NCI-H510A treated with DMSO at 0.1 percent for 48 hours (cell line): ENCODE measurements at regions not wholly inside any gene's neighbourhood (a gene's known extent, or its start where the extent isn't known, plus 50 kb on each side); places are given as distances from the start of the nearest gene placed in this dataset.
A peak's percentile ranks its signal among the peaks of the same experiment; 100 is the strongest.

Experiments
- DNase-seq: peaks from one replicate; lab custom pipeline; 2025; lab: John Stamatoyannopoulos, UW

- peak; percentile 42 for DNase-seq
Measured at GRCh38 chr5:125006011-125006685, 259.7 kb upstream of the ZNF608 start.

DNA sequence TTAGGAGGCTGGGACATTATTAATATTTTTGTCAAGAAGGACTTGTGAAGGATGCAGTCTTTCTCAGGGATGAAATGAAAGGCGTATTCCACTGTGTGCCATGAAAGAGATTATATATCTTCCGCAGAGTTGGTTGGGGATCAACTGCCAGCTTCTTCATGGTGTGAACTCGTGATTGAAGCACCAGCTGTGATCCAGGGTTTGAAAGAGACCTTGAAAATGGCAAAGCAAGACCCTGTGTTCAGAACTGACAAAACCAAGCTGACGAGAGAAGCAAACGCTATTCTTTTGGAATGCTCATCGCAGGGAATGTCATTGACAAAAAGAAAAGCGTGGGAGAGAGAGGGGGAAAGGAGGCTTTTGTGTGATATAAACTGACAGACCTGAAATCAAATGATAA is 263.9 kb upstream of the ZNF608 start:
- no peak for DNase-seq

DNA sequence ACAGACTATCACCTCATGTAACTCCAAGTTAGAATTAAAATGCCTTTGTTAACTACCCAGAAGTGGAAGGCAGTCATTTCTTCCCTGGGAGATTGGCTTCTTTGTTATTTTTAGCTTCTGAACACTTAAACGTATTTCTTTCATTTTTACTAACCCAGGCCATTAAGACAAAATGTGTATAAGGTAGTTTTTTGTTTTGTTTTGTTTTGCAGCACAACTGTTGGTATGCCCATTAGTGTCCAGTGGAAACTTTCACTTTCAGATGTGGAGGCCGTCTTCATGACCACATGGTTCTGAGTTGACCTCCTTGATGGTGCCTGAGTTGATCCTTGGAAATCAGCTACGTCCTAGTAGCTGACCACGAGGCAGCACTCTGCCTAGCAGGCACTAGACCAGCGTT is 264.6 kb upstream of the ZNF608 start:
- DNase-seq: no peak

GRCh38 chr5:125011419-125011818 is 265.0 kb upstream of the ZNF608 start:
- no peak for DNase-seq

GRCh38 chr5:125011947-125012346 is 265.5 kb upstream of the ZNF608 start:
- DNase-seq: no peak

DNA sequence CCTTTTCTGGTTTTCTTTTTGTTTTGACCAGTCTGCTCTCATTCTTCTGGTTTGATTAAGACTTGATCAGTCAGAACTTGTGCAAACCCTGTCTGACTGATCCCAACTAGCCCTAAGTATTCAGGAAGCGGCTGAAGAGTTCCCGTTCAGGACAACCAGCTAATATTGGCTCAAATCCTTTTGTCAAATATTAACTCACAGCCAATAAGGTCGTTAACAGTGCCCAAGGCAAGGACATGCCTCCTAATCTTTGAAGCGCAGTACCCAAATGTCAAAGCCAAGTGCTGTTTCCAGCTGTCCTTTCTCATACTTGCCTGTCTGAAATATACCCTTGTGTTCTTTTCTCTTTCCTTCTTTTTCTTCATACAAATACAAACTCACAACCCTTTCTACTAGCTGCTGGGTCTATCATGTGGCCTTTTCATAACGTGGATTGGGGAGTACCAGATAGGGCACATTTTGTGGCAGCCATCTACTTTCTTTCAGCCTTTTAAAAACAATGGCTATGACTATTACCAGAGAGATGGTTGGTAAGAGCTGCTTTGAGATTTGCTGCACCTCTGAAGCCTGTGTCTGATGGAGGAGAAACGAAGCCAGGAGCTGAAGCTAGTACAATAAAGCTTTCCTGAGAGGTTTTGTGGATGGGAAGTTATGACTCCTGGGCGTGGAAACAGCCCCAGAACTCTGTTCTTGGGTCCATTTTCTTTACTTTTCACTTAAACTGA is 266.4 kb upstream of the ZNF608 start:
- no peak for DNase-seq

GRCh38 chr5:125014202-125014601 is 267.8 kb upstream of the ZNF608 start:
- no peak for DNase-seq

GRCh38 chr5:125017796-125018195 is 271.4 kb upstream of the ZNF608 start:
- DNase-seq: no peak

GRCh38 chr5:125023673-125024072 is 277.2 kb upstream of the ZNF608 start:
- no peak for DNase-seq

GRCh38 chr5:125026867-125027731 is 280.7 kb upstream of the ZNF608 start:
- peak; percentile 31 for DNase-seq

- no peak for DNase-seq
Measured at GRCh38 chr5:125032286-125032685, 285.8 kb upstream of the ZNF608 start.

- DNase-seq: no peak
Measured at GRCh38 chr5:125033602-125034001, 287.2 kb upstream of the ZNF608 start.

- no peak for DNase-seq
Measured at GRCh38 chr5:125034331-125034730, 287.9 kb upstream of the ZNF608 start.

DNA sequence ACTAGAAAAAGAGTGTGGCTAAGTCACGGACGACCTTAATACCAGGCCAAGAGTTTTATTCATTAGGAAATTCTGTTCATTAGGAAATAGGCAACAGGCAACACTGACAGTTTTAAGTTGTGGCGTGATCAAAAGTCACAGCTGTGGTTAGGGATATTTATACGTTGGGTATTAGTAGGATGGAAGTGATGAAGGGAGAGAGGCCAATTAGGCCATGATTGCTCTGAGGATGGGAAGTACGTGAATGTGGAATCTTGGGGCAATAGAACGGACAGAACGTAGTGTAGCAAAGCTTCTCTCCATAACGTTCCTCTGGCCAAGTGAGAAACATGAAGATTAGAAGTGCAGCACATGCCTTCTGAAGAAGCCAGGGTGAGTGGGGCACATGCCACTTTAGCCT is 290.1 kb upstream of the ZNF608 start:
- DNase-seq: no peak

DNA sequence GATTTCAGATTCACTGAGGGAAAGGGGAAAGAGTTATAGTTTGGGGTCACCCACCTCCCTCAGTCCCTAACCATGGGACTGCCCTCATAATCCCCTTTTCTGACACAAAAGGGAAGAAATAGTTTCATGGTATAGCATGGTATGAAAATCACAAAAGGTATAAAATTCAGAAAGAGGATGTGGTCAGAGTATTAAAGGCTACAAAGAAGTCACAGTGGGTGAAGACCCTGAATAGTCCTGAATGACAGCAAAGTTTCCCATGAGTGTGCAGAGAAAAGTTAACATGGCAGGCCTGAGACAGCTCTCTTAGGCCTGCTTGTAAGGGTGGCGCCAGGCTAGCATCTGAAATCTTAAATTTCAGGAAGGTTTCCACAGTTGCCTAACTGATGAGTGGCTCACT is 290.6 kb upstream of the ZNF608 start:
- no peak for DNase-seq

DNA sequence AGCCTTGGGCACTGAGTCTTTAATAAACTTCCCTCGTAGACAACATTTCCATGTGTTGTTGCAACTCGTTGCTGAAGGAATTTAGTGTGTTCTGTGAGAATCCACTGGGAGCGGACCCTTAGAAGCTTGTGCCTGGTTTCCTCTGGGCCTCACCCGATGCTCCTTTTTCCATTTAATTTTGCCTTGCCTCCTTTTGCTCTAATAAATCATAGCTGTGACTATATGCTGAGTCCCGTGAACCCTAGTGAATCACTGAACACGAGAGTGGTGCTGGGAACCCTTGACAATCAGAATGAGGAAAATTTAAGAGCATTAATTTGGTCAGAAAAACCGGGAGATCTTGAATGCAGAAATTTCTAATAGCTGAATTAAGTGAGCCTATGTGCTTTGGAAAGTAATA is 291.1 kb upstream of the ZNF608 start:
- no peak for DNase-seq

- no peak for DNase-seq
Measured at GRCh38 chr5:125038477-125038876, 292.0 kb upstream of the ZNF608 start.

- DNase-seq: no peak
Measured at GRCh38 chr5:125041798-125042197, 295.4 kb upstream of the ZNF608 start.

- no peak for DNase-seq
Measured at GRCh38 chr5:125042261-125042890, 295.9 kb upstream of the ZNF608 start.

DNA sequence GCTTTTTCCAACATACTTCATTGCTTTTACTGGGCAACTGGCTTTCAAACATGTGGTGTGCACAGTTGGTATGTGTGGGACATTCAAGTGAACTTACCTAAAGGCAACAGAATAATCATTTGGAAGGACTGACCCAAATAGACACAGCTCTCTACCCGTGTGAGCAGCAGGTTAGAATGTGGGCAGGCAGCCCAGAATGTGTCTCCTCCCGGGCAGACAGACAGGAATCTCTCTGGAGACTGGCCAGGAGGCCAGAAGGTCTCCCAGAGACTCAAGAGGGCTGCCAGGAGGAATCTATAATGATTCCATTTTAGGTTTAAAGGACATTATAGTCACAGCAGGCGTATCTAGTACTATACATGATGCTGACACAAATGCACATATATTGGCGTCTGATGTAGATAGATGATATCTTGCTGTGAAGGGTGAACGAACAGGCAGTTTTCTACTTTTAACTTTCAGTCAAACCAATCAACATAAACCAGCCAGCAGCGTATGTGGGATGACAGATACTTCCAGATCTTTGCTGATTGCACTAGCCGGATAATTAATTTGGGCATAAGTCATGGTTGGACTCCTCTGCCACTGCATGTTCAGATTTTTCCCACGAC is 297.4 kb upstream of the ZNF608 start:
- DNase-seq: no peak

DNA sequence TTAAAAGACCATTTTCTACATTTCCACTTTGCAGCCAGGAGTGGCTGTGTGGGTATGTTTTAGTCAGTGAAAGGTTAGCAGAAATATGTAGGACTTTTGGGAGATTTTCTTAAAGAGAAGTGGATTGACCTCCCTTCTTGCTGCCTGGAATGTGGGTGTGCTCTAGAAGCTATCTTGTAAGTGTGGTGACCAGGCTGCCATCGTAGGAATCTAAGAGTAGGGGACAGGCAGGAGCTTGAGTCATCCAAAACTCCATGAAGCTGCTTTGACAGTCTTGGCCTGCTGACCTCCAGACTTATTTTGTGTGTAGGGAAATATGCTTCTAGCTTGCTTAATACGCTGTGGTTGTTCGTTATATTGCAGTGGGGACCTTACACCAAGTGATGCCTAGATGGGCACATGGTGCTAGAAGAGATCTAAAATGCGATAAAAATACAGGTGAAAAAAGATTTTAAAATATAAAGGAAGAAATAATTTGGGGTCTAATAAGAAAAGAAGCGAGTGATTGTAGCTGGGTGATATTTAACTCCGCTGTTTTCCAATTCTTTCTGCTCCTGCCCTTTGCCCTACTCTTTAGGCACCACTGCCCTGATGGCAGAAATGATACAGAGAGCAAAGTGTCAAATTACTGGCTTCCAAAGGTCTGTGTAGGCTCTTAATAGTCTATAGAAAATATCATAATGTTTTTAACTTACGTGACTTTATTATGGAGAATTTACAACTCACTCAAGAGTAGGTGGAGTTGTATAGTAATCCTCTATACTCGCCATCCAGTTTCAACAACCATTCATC is 298.2 kb upstream of the ZNF608 start:
- DNase-seq: no peak
